H1 (cell line): ENCODE measurements at regions not wholly inside any gene's neighbourhood (a gene's known extent, or its start where the extent isn't known, plus 50 kb on each side); places are given as distances from the start of the nearest gene placed in this dataset.

Experiments used
- CTCF ChIA-PET: fragments of 300-600 bp; sonication (Branson Sonifier 250); formaldehyde crosslinking; loops from one replicate; lab custom pipeline; 2021; ENCODE audit not compliant: partially characterized antibody; lab: Charles Lee
- POLR2A ChIA-PET: fragments of 300-600 bp; sonication (Branson Sonifier 250); formaldehyde crosslinking; loops from one replicate; lab custom pipeline; 2021; ENCODE audit warnings: inconsistent platforms; ENCODE audit not compliant: partially characterized antibody; lab: Charles Lee
- DNase-seq, 2 experiments: peaks; one replicate each; pipeline versions ENCODE4 v3.0.0 to v3.0.0-alpha.2; 2010 to 2022; ENCODE audit warnings: low spot score in 2 of 2, low read depth in 1 of 2, mixed read lengths in 1 of 2
- FAIRE-seq: peaks from 2 replicates; lab custom pipeline; 2011; peaks lifted over from hg19 to GRCh38; lab: Jason Lieb, UNC
- H2AFZ ChIP-seq: 2 replicates; pipeline ENCODE4 v1.8.1; 2012; ENCODE audit warnings: low read length, inconsistent platforms
- H2AK5ac ChIP-seq: 2 replicates; pipeline ENCODE4 v1.6.1; 2013; ENCODE audit warnings: low read depth, low read length
- H2BK120ac ChIP-seq: replicated peaks from 2 replicates; pipeline ENCODE3; 2013; ENCODE audit warnings: low read depth, low read length, inconsistent platforms
- H2BK12ac ChIP-seq: 2 replicates; pipeline ENCODE4 v1.6.1; 2013; ENCODE audit warnings: low read depth, low read length
- H2BK15ac ChIP-seq: 2 replicates; pipeline ENCODE4 v1.6.1; 2013; ENCODE audit warnings: low read length
- H2BK20ac ChIP-seq: 2 replicates; pipeline ENCODE4 v1.6.1; 2013; ENCODE audit warnings: low read length
- H2BK5ac ChIP-seq: 2 replicates; pipeline ENCODE4 v1.6.1; 2013; ENCODE audit warnings: low read depth, low read length
- H3K14ac ChIP-seq: 2 replicates; pipeline ENCODE4 v1.6.1; 2013; ENCODE audit warnings: inconsistent platforms; ENCODE audit not compliant: insufficient read length
- H3K18ac ChIP-seq: 2 replicates; pipeline ENCODE4 v1.6.1; 2013; ENCODE audit warnings: low read length; ENCODE audit errors: extremely low read depth
- H3K23ac ChIP-seq: 2 replicates; pipeline ENCODE4 v1.6.1; 2013; ENCODE audit warnings: inconsistent platforms; ENCODE audit not compliant: insufficient read length
- H3K23me2 ChIP-seq: 2 replicates; pipeline ENCODE4 v1.6.1; 2013; ENCODE audit warnings: low read depth, low read length
- H3K27ac ChIP-seq: 2 replicates; pipeline ENCODE4 v1.6.1; 2011; ENCODE audit warnings: low read depth, low read length, inconsistent platforms
- H3K27me3 ChIP-seq, 4 experiments: replicated peaks in 1 of 4; 1 replicate in 1 of 4; 2 replicates in 3 of 4; pipeline versions ENCODE4 v1.6.1 to v1.8.1; 2011 to 2013; ENCODE audit warnings: low read length in 3 of 4, mild to moderate bottlenecking in 3 of 4, inconsistent platforms in 2 of 4, mixed read lengths in 2 of 4, moderate library complexity in 1 of 4; ENCODE audit not compliant: control insufficient read depth in 3 of 4, insufficient read depth in 3 of 4; ENCODE audit errors: extremely low read depth in 1 of 4
- H3K36me3 ChIP-seq, 4 experiments: 2 replicates each; pipeline versions ENCODE4 v1.6.1 to v1.8.1; 2011 to 2013; ENCODE audit warnings: mild to moderate bottlenecking in 4 of 4, low read length in 3 of 4, moderate library complexity in 2 of 4, control low read depth in 1 of 4, inconsistent platforms in 1 of 4; ENCODE audit not compliant: insufficient read depth in 4 of 4, control insufficient read depth in 2 of 4
- H3K4ac ChIP-seq: replicated peaks from 2 replicates; pipeline ENCODE3; 2013; ENCODE audit warnings: low read length, low read depth, mixed read lengths, inconsistent platforms; ENCODE audit not compliant: insufficient read length
- H3K4me1 ChIP-seq, 4 experiments: replicated peaks in 1 of 4; 1 replicate in 1 of 4; 2 replicates in 3 of 4; pipeline versions ENCODE4 v1.6.1 to v1.8.1; 2011 to 2013; ENCODE audit warnings: low read length in 3 of 4, inconsistent platforms in 2 of 4, mixed read lengths in 1 of 4; ENCODE audit not compliant: insufficient read depth in 4 of 4, control insufficient read depth in 3 of 4
- H3K4me2 ChIP-seq, 2 experiments: 2 replicates each; pipeline versions ENCODE4 v1.6.1 to v1.8.1; 2011 to 2013; ENCODE audit warnings: low read depth in 2 of 2, low read length in 2 of 2, control low read depth in 1 of 2, inconsistent platforms in 1 of 2, mild to moderate bottlenecking in 1 of 2; ENCODE audit not compliant: insufficient read depth in 1 of 2
- H3K4me3 ChIP-seq, 4 experiments: fragments of 200-600, 300-600 bp in 1 of 4; sonication (generic), shearing (Covaris generic), sonication (Bioruptor Twin) in 1 of 4; 2 replicates each; pipeline versions ENCODE4 v1.5.1 to v1.8.1; 2011 to 2016; ENCODE audit warnings: low read length in 4 of 4, low read depth in 3 of 4, control low read depth in 2 of 4, inconsistent platforms in 2 of 4, mild to moderate bottlenecking in 2 of 4, mixed read lengths in 1 of 4, moderate library complexity in 1 of 4; ENCODE audit not compliant: insufficient read depth in 2 of 4; ENCODE audit errors: extremely low read depth in 1 of 4
- H3K56ac ChIP-seq: replicated peaks from 2 replicates; pipeline ENCODE3; 2013; ENCODE audit warnings: low read depth, mild to moderate bottlenecking, mixed read lengths, low read length, inconsistent platforms; ENCODE audit not compliant: insufficient read length
- H3K79me1 ChIP-seq: 2 replicates; pipeline ENCODE4 v1.6.1; 2013; ENCODE audit warnings: low read depth, low read length, control low read depth
- H3K79me2 ChIP-seq, 2 experiments: 2 replicates each; pipeline versions ENCODE4 v1.6.1 to v1.8.1; 2012 to 2013; ENCODE audit warnings: low read length in 2 of 2, mild to moderate bottlenecking in 2 of 2, inconsistent platforms in 1 of 2; ENCODE audit not compliant: insufficient read depth in 2 of 2, control insufficient read depth in 1 of 2
- H3K9ac ChIP-seq, 4 experiments: replicated peaks in 1 of 4; 1 replicate in 1 of 4; 2 replicates in 3 of 4; pipeline versions ENCODE4 v1.6.1 to v1.8.1; 2011 to 2013; ENCODE audit warnings: low read depth in 3 of 4, low read length in 3 of 4, control low read depth in 2 of 4, mild to moderate bottlenecking in 2 of 4, moderate library complexity in 2 of 4, inconsistent platforms in 1 of 4; ENCODE audit errors: extremely low read depth in 1 of 4
- H3K9me3 ChIP-seq, 2 experiments: 2 replicates each; pipeline versions ENCODE4 v1.6.1 to v1.8.1; 2012 to 2013; ENCODE audit warnings: mild to moderate bottlenecking in 2 of 2, moderate library complexity in 2 of 2, control low read depth in 1 of 2, inconsistent platforms in 1 of 2, low read depth in 1 of 2, low read length in 1 of 2, mixed read lengths in 1 of 2; ENCODE audit not compliant: insufficient read depth in 2 of 2
- H4K20me1 ChIP-seq, 2 experiments: replicated peaks in 1 of 2; 2 replicates each; pipeline versions ENCODE3 to v1.8.1; 2011 to 2013; ENCODE audit warnings: inconsistent platforms in 2 of 2, low read length in 2 of 2, mild to moderate bottlenecking in 1 of 2; ENCODE audit not compliant: insufficient read depth in 2 of 2, control insufficient read depth in 1 of 2
- H4K5ac ChIP-seq: 2 replicates; pipeline ENCODE4 v1.6.1; 2013; ENCODE audit warnings: low read length, low read depth, mixed read lengths, inconsistent platforms; ENCODE audit not compliant: insufficient read length
- H4K8ac ChIP-seq: 2 replicates; pipeline ENCODE4 v1.8.0; 2013; ENCODE audit warnings: mild to moderate bottlenecking, moderate library complexity, low read length, inconsistent platforms; ENCODE audit not compliant: insufficient read depth; ENCODE audit errors: extremely low read depth
- H4K91ac ChIP-seq: replicated peaks from 2 replicates; pipeline ENCODE3; 2013; ENCODE audit warnings: low read length, mixed read lengths, inconsistent platforms; ENCODE audit not compliant: insufficient read length
- BCL11A ChIP-seq, 2 experiments: IDR thresholded peaks; one replicate each; pipeline ENCODE4 v1.6.1; 2011; ENCODE audit warnings: low read depth in 2 of 2, low read length in 2 of 2, mild to moderate bottlenecking in 2 of 2
- CTBP2 ChIP-seq: IDR thresholded peaks from 2 replicates; pipeline ENCODE4 v1.7.0; 2011; ENCODE audit warnings: borderline replicate concordance, mild to moderate bottlenecking, moderate library complexity, mixed read lengths, low read length; ENCODE audit not compliant: insufficient read depth, insufficient read length
- CTCF ChIP-seq, 3 experiments: IDR thresholded peaks; 1 replicate in 2 of 3; 2 replicates in 1 of 3; pipeline versions ENCODE4 v1.5.1 to v1.6.1; 2011; ENCODE audit warnings: low read length in 3 of 3, mild to moderate bottlenecking in 3 of 3, inconsistent platforms in 2 of 3, low read depth in 1 of 3, moderate library complexity in 1 of 3; ENCODE audit not compliant: insufficient read depth in 1 of 3; ENCODE audit errors: control extremely low read depth in 1 of 3
- KDM4A ChIP-seq: IDR thresholded peaks from one replicate; pipeline ENCODE4 v1.7.1; 2012; ENCODE audit warnings: low read depth, mild to moderate bottlenecking, moderate library complexity, low read length, inconsistent platforms; ENCODE audit not compliant: severe bottlenecking
- KDM5A ChIP-seq: fragments of 200-600 bp; IDR thresholded peaks from 2 replicates; pipeline ENCODE4 v1.7.1; 2012; ENCODE audit warnings: mild to moderate bottlenecking, low read length, inconsistent platforms, mixed read lengths
- MAFK ChIP-seq: IDR thresholded peaks from 2 replicates; pipeline ENCODE4 v1.6.1; 2012; ENCODE audit warnings: low read depth, mild to moderate bottlenecking, improper control_type of control experiment, low read length
- MAX ChIP-seq: IDR thresholded peaks from 2 replicates; pipeline ENCODE4 v1.6.1; 2012; ENCODE audit warnings: inconsistent platforms
- NRF1 ChIP-seq: IDR thresholded peaks from 2 replicates; pipeline ENCODE4 v1.6.1; 2011; ENCODE audit warnings: mild to moderate bottlenecking, low read depth, low read length, improper control_type of control experiment
- SAP30 ChIP-seq: fragments of 300-600 bp; sonication (generic); IDR thresholded peaks from 2 replicates; pipeline ENCODE4 v1.7.1; 2012; ENCODE audit warnings: low read length, moderate library complexity, mild to moderate bottlenecking, inconsistent platforms; ENCODE audit not compliant: insufficient read depth, insufficient replicate concordance
- SIN3A ChIP-seq, 2 experiments: IDR thresholded peaks in 1 of 2; conservative IDR thresholded peaks in 1 of 2; 2 replicates each; pipeline ENCODE4 v1.6.1; 2011 to 2012; ENCODE audit warnings: low read length in 2 of 2, improper control_type of control experiment in 1 of 2, low read depth in 1 of 2, mild to moderate bottlenecking in 1 of 2
- YY1 ChIP-seq: IDR thresholded peaks from 2 replicates; pipeline ENCODE4 v1.6.1; 2011; ENCODE audit warnings: low read depth, mild to moderate bottlenecking, low read length
- WGBS, 2 experiments: shearing (Covaris generic) in 1 of 2; methylation state at CpG; one replicate each; pipeline versions ENCODE4 v1.1.6 to v1.1.7; 2013 to 2015; ENCODE audit warnings: low lambda C conversion rate in 2 of 2, mixed read lengths in 2 of 2, inconsistent platforms in 1 of 2, low coverage in 1 of 2, missing lambda C conversion rate in 1 of 2; ENCODE audit not compliant: insufficient replicate concordance in 2 of 2, insufficient coverage in 1 of 2, insufficient read length in 1 of 2; ENCODE audit errors: extremely low coverage in 1 of 2, missing lambda C conversion rate in 1 of 2; 5-methylcytosine and 5-hydroxymethylcytosine counted together

GRCh38 chr2:4408321-4408720, 704.9 kb downstream of the DCDC2C start:
- Histone ChIP-seq H2BK15ac (no peak overlapping the region), H2AFZ (peak overlapping the region; percentile 81; the same call in 1 of the 2 replicates), H2BK20ac (no peak overlapping the region)
- no peak for DNase-seq
- TF ChIP-seq BCL11A (IDR thresholded peaks at IDR 0.05; ENCODE audit: low read depth in 2 of 2, low read length in 2 of 2): no peak
- no peak for TF ChIP-seq YY1
- no peak for TF ChIP-seq MAX
- TF ChIP-seq SIN3A (conservative IDR thresholded peaks at IDR 0.05 in 1 of 2, IDR thresholded peaks at IDR 0.05 in 1 of 2; ENCODE audit: low read depth in 1 of 2, low read length in 2 of 2): no peak
- no peak for TF ChIP-seq KDM4A
- TF ChIP-seq CTBP2: no peak
- no peak for TF ChIP-seq MAFK
- TF ChIP-seq KDM5A: no peak
- no peak for TF ChIP-seq NRF1
- TF ChIP-seq CTCF (IDR thresholded peaks at IDR 0.05; ENCODE audit: control extremely low read depth in 1 of 3, insufficient read depth in 1 of 3, low read depth in 1 of 3, low read length in 3 of 3): no peak
- no peak for TF ChIP-seq SAP30
- TF ChIP-seq, all 59 proteins: peak for 0
- Histone ChIP-seq H2AK5ac (no peak overlapping the region), H3K79me2 (no peaks in the 10 kb centered on the region), H4K91ac (no peak overlapping the region), H4K8ac (no peak overlapping the region), H3K18ac (no peak overlapping the region), H2BK12ac (no peak overlapping the region), H3K27ac (no peak overlapping the region), H3K14ac (no peak overlapping the region), H3K9ac (no peak overlapping the region), H3K23ac (no peak overlapping the region), H3K56ac (no peak overlapping the region), H3K4me3 (no peak overlapping the region), H3K27me3 (no peaks in the 10 kb centered on the region), H2BK5ac (no peak overlapping the region), H3K4ac (no peak overlapping the region), H2BK120ac (no peak overlapping the region), H4K20me1 (no peaks in the 10 kb centered on the region), H3K9me3 (no peaks in the 10 kb centered on the region), H3K23me2 (no peaks in the 10 kb centered on the region), H3K79me1 (no peaks in the 10 kb centered on the region), H3K4me1 (no peaks in the 10 kb centered on the region), H4K5ac (no peak overlapping the region), H3K36me3 (no peaks in the 10 kb centered on the region), H3K4me2 (no peak overlapping the region)
- no peak for FAIRE-seq
- POLR2A ChIA-PET: no interaction called here
- CTCF ChIA-PET: interaction anchor here (1.4 kb wide), 1 partner anchor 14 kb away, joined by 4 read pairs; no protein-coding TSS in a partner anchor
- 87% methylated on average over 10 of the region's 10 CpGs; no CpG with 5 or more reads in 1 of the 2 experiments for WGBS, 2 experiments
